H1 (cell line): ENCODE measurements at regions not wholly inside any gene's neighbourhood (a gene's known extent, or its start where the extent isn't known, plus 50 kb on each side); places are given as distances from the start of the nearest gene placed in this dataset.

Source experiments
- CBX5 ChIP-seq: fragments of 300-800, 300-1000 bp; sonication (generic); IDR thresholded peaks from 2 replicates; pipeline ENCODE4 v1.7.1; 2016; ENCODE audit warnings: antibody characterized with exemption, low read length, low read depth
- CTCF ChIP-seq, 3 experiments: IDR thresholded peaks; 1 replicate in 2 of 3; 2 replicates in 1 of 3; pipeline versions ENCODE4 v1.5.1 to v1.6.1; 2011; ENCODE audit warnings: low read length in 3 of 3, mild to moderate bottlenecking in 3 of 3, inconsistent platforms in 2 of 3, low read depth in 1 of 3, moderate library complexity in 1 of 3; ENCODE audit not compliant: insufficient read depth in 1 of 3; ENCODE audit errors: control extremely low read depth in 1 of 3
- EP300 ChIP-seq, 2 experiments: IDR thresholded peaks; 1 replicate in 1 of 2; 2 replicates in 1 of 2; pipeline ENCODE4 v1.6.1; 2011 to 2012; ENCODE audit warnings: low read depth in 2 of 2, low read length in 2 of 2, mild to moderate bottlenecking in 2 of 2, borderline replicate concordance in 1 of 2, inconsistent platforms in 1 of 2, moderate library complexity in 1 of 2
- MAFK ChIP-seq: IDR thresholded peaks from 2 replicates; pipeline ENCODE4 v1.6.1; 2012; ENCODE audit warnings: low read depth, mild to moderate bottlenecking, improper control_type of control experiment, low read length
- MAX ChIP-seq: IDR thresholded peaks from 2 replicates; pipeline ENCODE4 v1.6.1; 2012; ENCODE audit warnings: inconsistent platforms
- POLR2AphosphoS5 ChIP-seq: IDR thresholded peaks from 2 replicates; pipeline ENCODE4 v1.6.1; 2011; ENCODE audit warnings: low read depth, low read length
- TEAD4 ChIP-seq: IDR thresholded peaks from 2 replicates; pipeline ENCODE4 v1.6.1; 2012; ENCODE audit warnings: low read depth, low read length, inconsistent platforms, mixed read lengths
- USF2 ChIP-seq: IDR thresholded peaks from 2 replicates; pipeline ENCODE4 v1.6.1; 2011; ENCODE audit warnings: low read length, improper control_type of control experiment
- YY1 ChIP-seq: IDR thresholded peaks from 2 replicates; pipeline ENCODE4 v1.6.1; 2011; ENCODE audit warnings: low read depth, mild to moderate bottlenecking, low read length
- ZNF274 ChIP-seq: IDR thresholded peaks from 2 replicates; pipeline ENCODE4 v1.7.0; 2012; ENCODE audit warnings: low read length, borderline replicate concordance; ENCODE audit errors: extremely low read depth

GRCh38 chr1:90176530-90176929, 181.6 kb downstream of the ZNF326 start:
- TF ChIP-seq CTCF (IDR thresholded peaks at IDR 0.05; ENCODE audit: control extremely low read depth in 1 of 3, insufficient read depth in 1 of 3, low read depth in 1 of 3, low read length in 3 of 3) (no peak), YY1 (no peak), TEAD4 (no peak), EP300 (IDR thresholded peaks at IDR 0.05; ENCODE audit: borderline replicate concordance in 1 of 2, low read depth in 2 of 2, low read length in 2 of 2) (no peak), ZNF274 (no peak), MAX (no peak), MAFK (no peak), CBX5 (no peak), POLR2AphosphoS5 (no peak), USF2 (no peak)
